ENCODE measurements at regions not wholly inside any gene's neighbourhood (a gene's known extent, or its start where the extent isn't known, plus 50 kb on each side); places are given as distances from the start of the nearest gene placed in this dataset.

- DNase-seq, result no peak
Measured at GRCh38 chr2:58557176-58557575, 316.1 kb upstream of the FANCL start.

GRCh38 chr2:58553937-58554336 lies 312.8 kb upstream of the FANCL start:
- no peak for DNase-seq

GRCh38 chr2:58553522-58553921 lies 312.4 kb upstream of the FANCL start:
- no peak for DNase-seq

- no peak for DNase-seq
Measured at GRCh38 chr2:58545300-58546280, 304.5 kb upstream of the FANCL start.

- no peak for DNase-seq
Measured at GRCh38 chr2:58543442-58543841, 302.3 kb upstream of the FANCL start.

GRCh38 chr2:58541511-58541910 lies 300.4 kb upstream of the FANCL start:
- DNase-seq, result no peak

- no peak for DNase-seq
Measured at GRCh38 chr2:58540681-58541080, 299.6 kb upstream of the FANCL start.

- DNase-seq, result no peak
Measured at GRCh38 chr2:58539973-58540372, 298.8 kb upstream of the FANCL start.

GRCh38 chr2:58535990-58536389 lies 294.9 kb upstream of the FANCL start:
- DNase-seq, result no peak

GRCh38 chr2:58535182-58535581 lies 294.1 kb upstream of the FANCL start:
- no peak for DNase-seq

- DNase-seq, result no peak
Measured at GRCh38 chr2:58533376-58533775, 292.3 kb upstream of the FANCL start.

GRCh38 chr2:58532641-58533040 lies 291.5 kb upstream of the FANCL start:
- no peak for DNase-seq

GRCh38 chr2:58527647-58528046 lies 286.5 kb upstream of the FANCL start:
- no peak for DNase-seq

- DNase-seq, result no peak
Measured at GRCh38 chr2:58521803-58522554, 280.9 kb upstream of the FANCL start.

- DNase-seq, result no peak
Measured at GRCh38 chr2:58520903-58521302, 279.8 kb upstream of the FANCL start.

- no peak for DNase-seq
Measured at GRCh38 chr2:58517881-58518280, 276.8 kb upstream of the FANCL start.

GRCh38 chr2:58516695-58517094 lies 275.6 kb upstream of the FANCL start:
- DNase-seq, result no peak

GRCh38 chr2:58515827-58516573 lies 274.9 kb upstream of the FANCL start:
- DNase-seq, result no peak

- DNase-seq, result no peak
Measured at GRCh38 chr2:58514252-58514651, 273.1 kb upstream of the FANCL start.

GRCh38 chr2:58512878-58513277 lies 271.8 kb upstream of the FANCL start:
- no peak for DNase-seq

GRCh38 chr2:58508006-58508405 lies 266.9 kb upstream of the FANCL start:
- no peak for DNase-seq

- DNase-seq, result no peak
Measured at GRCh38 chr2:58503918-58504317, 262.8 kb upstream of the FANCL start.

- DNase-seq, result no peak
Measured at GRCh38 chr2:58502931-58503330, 261.8 kb upstream of the FANCL start.
